ENCODE measurements at regions not wholly inside any gene's neighbourhood (a gene's known extent, or its start where the extent isn't known, plus 50 kb on each side); places are given as distances from the start of the nearest gene placed in this dataset.

DNA sequence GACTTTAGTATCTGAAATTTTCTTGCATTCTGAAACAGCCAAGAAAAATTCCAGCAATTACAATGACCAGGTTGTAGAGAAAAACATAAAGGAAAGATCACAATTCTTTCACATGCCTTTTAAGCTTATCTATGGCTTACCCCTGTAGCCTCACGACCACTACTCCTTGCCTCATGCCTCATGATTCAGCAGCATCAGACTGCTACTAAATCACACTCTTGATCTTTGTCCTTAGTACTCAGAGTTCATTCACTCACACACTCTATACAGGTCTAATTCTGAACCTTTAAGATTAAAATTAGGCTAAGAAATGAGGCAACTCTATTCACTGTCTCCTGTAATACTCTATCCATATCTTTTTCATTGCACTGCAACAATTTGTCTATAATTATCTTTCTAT is 415.1 kb downstream of the MLLT3 start:
- TF ChIP-seq POLR2A (IDR thresholded peaks at IDR 0.05; ENCODE audit: low read depth, low read length), result no peak
- no peak for TF ChIP-seq SMC3 (IDR thresholded peaks at IDR 0.05; ENCODE audit: low read depth, low read length)
- TF ChIP-seq RCOR1 (IDR thresholded peaks at IDR 0.05; ENCODE audit: insufficient replicate concordance, low read length), result no peak
- no peak for TF ChIP-seq RFX5 (IDR thresholded peaks at IDR 0.05; ENCODE audit: low read depth, low read length)
- no peak for TF ChIP-seq MAZ (IDR thresholded peaks at IDR 0.05; ENCODE audit: borderline replicate concordance, low read depth, low read length)
- no peak for TF ChIP-seq RAD21 (IDR thresholded peaks at IDR 0.05; ENCODE audit: low read length)
- TF ChIP-seq BHLHE40 (IDR thresholded peaks at IDR 0.05; ENCODE audit: low read depth, low read length), result no peak
- TF ChIP-seq CEBPB (IDR thresholded peaks at IDR 0.05; ENCODE audit: low read depth, low read length), result no peak
- no peak for TF ChIP-seq MXI1 (IDR thresholded peaks at IDR 0.05; ENCODE audit: borderline replicate concordance, low read depth, low read length)
- TF ChIP-seq, protein P1, sequence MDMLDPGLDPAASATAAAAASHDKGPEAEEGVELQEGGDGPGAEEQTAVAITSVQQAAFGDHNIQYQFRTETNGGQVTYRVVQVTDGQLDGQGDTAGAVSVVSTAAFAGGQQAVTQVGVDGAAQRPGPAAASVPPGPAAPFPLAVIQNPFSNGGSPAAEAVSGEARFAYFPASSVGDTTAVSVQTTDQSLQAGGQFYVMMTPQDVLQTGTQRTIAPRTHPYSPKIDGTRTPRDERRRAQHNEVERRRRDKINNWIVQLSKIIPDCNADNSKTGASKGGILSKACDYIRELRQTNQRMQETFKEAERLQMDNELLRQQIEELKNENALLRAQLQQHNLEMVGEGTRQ (IDR thresholded peaks at IDR 0.05; ENCODE audit: low read depth, low read length), result no peak
- TF ChIP-seq, protein P2, sequence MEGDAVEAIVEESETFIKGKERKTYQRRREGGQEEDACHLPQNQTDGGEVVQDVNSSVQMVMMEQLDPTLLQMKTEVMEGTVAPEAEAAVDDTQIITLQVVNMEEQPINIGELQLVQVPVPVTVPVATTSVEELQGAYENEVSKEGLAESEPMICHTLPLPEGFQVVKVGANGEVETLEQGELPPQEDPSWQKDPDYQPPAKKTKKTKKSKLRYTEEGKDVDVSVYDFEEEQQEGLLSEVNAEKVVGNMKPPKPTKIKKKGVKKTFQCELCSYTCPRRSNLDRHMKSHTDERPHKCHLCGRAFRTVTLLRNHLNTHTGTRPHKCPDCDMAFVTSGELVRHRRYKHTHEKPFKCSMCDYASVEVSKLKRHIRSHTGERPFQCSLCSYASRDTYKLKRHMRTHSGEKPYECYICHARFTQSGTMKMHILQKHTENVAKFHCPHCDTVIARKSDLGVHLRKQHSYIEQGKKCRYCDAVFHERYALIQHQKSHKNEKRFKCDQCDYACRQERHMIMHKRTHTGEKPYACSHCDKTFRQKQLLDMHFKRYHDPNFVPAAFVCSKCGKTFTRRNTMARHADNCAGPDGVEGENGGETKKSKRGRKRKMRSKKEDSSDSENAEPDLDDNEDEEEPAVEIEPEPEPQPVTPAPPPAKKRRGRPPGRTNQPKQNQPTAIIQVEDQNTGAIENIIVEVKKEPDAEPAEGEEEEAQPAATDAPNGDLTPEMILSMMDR (conservative IDR thresholded peaks at IDR 0.05; ENCODE audit: low read depth, low read length), result no peak
- no peak for TF ChIP-seq CHD1 (IDR thresholded peaks at IDR 0.05; ENCODE audit: low read depth, low read length)
- no peak for TF ChIP-seq FOS (IDR thresholded peaks at IDR 0.05; ENCODE audit: low read depth, low read length)
- no peak for TF ChIP-seq MAFK (IDR thresholded peaks at IDR 0.05; ENCODE audit: low read depth, low read length)
- TF ChIP-seq NFE2L2 (IDR thresholded peaks at IDR 0.05; ENCODE audit: low read depth, low read length), result no peak
- TF ChIP-seq, protein P3, sequence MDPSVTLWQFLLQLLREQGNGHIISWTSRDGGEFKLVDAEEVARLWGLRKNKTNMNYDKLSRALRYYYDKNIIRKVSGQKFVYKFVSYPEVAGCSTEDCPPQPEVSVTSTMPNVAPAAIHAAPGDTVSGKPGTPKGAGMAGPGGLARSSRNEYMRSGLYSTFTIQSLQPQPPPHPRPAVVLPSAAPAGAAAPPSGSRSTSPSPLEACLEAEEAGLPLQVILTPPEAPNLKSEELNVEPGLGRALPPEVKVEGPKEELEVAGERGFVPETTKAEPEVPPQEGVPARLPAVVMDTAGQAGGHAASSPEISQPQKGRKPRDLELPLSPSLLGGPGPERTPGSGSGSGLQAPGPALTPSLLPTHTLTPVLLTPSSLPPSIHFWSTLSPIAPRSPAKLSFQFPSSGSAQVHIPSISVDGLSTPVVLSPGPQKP (IDR thresholded peaks at IDR 0.05; ENCODE audit: borderline replicate concordance, low read depth, low read length), result no peak
- ChIA-PET POLR2A (ENCODE audit: unreplicated experiment) (no interaction called here), CTCF (no interaction called here)
- Histone ChIP-seq H3K9ac (ENCODE audit: low read depth, low read length) (no peak overlapping the region), H3K4me3 (ENCODE audit: insufficient read depth, low read depth, low read length) (no peak overlapping the region), H2AFZ (replicated peaks; ENCODE audit: low read length, poor library complexity) (no peak overlapping the region), H3K14ac (replicated peaks; ENCODE audit: low read depth, low read length) (no peak overlapping the region), H2BK20ac (ENCODE audit: low read depth, low read length) (no peak overlapping the region), H2BK120ac (ENCODE audit: low read depth, low read length) (no peak overlapping the region), H3K23ac (ENCODE audit: low read depth, low read length) (no peak overlapping the region), H3K27me3 (ENCODE audit: control insufficient read depth, insufficient read depth, low read length) (peaks cover 2% of the 10 kb centered on the region; the same call in 1 of the 2 replicates), H3K4me1 (ENCODE audit: control insufficient read depth, insufficient read depth, low read length) (no peaks in the 10 kb centered on the region), H3K27ac (ENCODE audit: insufficient read depth, low read length) (no peak overlapping the region), H4K8ac (ENCODE audit: low read depth in 2 of 2, low read length in 2 of 2) (no peak overlapping the region), H3K79me1 (ENCODE audit: low read depth in 1 of 2, low read length in 2 of 2) (no peaks in the 10 kb centered on the region), H4K20me1 (ENCODE audit: insufficient read depth, low read length) (no peaks in the 10 kb centered on the region), H2BK15ac (ENCODE audit: low read depth, low read length) (no peak overlapping the region), H3K9me1 (ENCODE audit: insufficient read depth, low read length) (no peaks in the 10 kb centered on the region), H4K5ac (ENCODE audit: low read depth, low read length) (no peak overlapping the region), H3K9me3 (ENCODE audit: control insufficient read depth, insufficient read depth, low read length) (no peaks in the 10 kb centered on the region), H2BK5ac (ENCODE audit: low read depth, low read length, poor library complexity, severe bottlenecking) (no peak overlapping the region), H3K4ac (ENCODE audit: low read depth, low read length) (no peak overlapping the region), H2AK5ac (ENCODE audit: low read depth, low read length) (no peak overlapping the region), H3K36me3 (ENCODE audit: control insufficient read depth, insufficient read depth, low read length) (no peaks in the 10 kb centered on the region), H3K18ac (ENCODE audit: low read depth, low read length) (no peak overlapping the region), H4K91ac (ENCODE audit: insufficient read depth, low read depth, low read length) (no peak overlapping the region), H3K4me2 (ENCODE audit: low read depth, low read length) (no peak overlapping the region), H2AK9ac (replicated peaks; ENCODE audit: low read depth, low read length, poor library complexity) (no peak overlapping the region), H3K56ac (ENCODE audit: extremely low read depth, insufficient read depth, low read length) (no peak overlapping the region)
- no peak for DNase-seq
- WGBS, 2 experiments (ENCODE audit: extremely low coverage in 2 of 2, insufficient read length in 1 of 2), result 33% methylated on average over 1 of the region's 1 CpG; no CpG with 5 or more reads in 1 of the 2 experiments
- BruUV-seq (replicated peaks), result no TSS peak
- dilution Hi-C loops (cut with HindIII; ENCODE audit: low sequenced_read_pairs, unreplicated experiment) (no loop called here), intact Hi-C loops (cut with micrococcal nuclease) (no loop called here), in situ Hi-C loops (cut with MboI; ENCODE audit: low sequenced_read_pairs) (no loop called here)
- ATAC-seq (ENCODE audit: low read depth), result no peak
